ENCODE measurements at regions not wholly inside any gene's neighbourhood (a gene's known extent, or its start where the extent isn't known, plus 50 kb on each side); places are given as distances from the start of the nearest gene placed in this dataset.

GRCh38 chr2:136055929-136056688 lies 61.8 kb downstream of the CXCR4 start:
- Histone ChIP-seq H3K9me1 (ENCODE audit: insufficient read depth, low read length) (no peaks in the 10 kb centered on the region), H4K5ac (ENCODE audit: low read depth, low read length) (no peak overlapping the region), H3K14ac (replicated peaks; ENCODE audit: low read depth, low read length) (no peak overlapping the region), H3K9ac (ENCODE audit: low read depth, low read length) (no peak overlapping the region), H3K4me1 (ENCODE audit: control insufficient read depth, insufficient read depth, low read length) (no peaks in the 10 kb centered on the region), H4K20me1 (ENCODE audit: insufficient read depth, low read length) (no peaks in the 10 kb centered on the region), H2AK9ac (replicated peaks; ENCODE audit: low read depth, low read length, poor library complexity) (no peak overlapping the region), H3K18ac (ENCODE audit: low read depth, low read length) (no peak overlapping the region), H3K4me3 (ENCODE audit: insufficient read depth, low read depth, low read length) (no peak overlapping the region), H2BK20ac (ENCODE audit: low read depth, low read length) (no peak overlapping the region), H2AK5ac (ENCODE audit: low read depth, low read length) (no peak overlapping the region), H3K56ac (ENCODE audit: extremely low read depth, insufficient read depth, low read length) (no peak overlapping the region), H3K36me3 (ENCODE audit: control insufficient read depth, insufficient read depth, low read length) (no peaks in the 10 kb centered on the region), H3K27ac (ENCODE audit: insufficient read depth, low read length) (no peak overlapping the region), H2BK15ac (ENCODE audit: low read depth, low read length) (no peak overlapping the region), H4K91ac (ENCODE audit: insufficient read depth, low read depth, low read length) (no peak overlapping the region), H3K4ac (ENCODE audit: low read depth, low read length) (no peak overlapping the region), H4K8ac (ENCODE audit: low read depth in 2 of 2, low read length in 2 of 2) (no peak overlapping the region), H2AFZ (replicated peaks; ENCODE audit: low read length, poor library complexity) (no peak overlapping the region), H3K79me1 (ENCODE audit: low read depth in 1 of 2, low read length in 2 of 2) (no peaks in the 10 kb centered on the region), H3K27me3 (ENCODE audit: control insufficient read depth, insufficient read depth, low read length) (no peaks in the 10 kb centered on the region), H2BK5ac (ENCODE audit: low read depth, low read length, poor library complexity, severe bottlenecking) (no peak overlapping the region), H3K23ac (ENCODE audit: low read depth, low read length) (no peak overlapping the region), H2BK120ac (ENCODE audit: low read depth, low read length) (no peak overlapping the region), H3K9me3 (ENCODE audit: control insufficient read depth, insufficient read depth, low read length) (no peaks in the 10 kb centered on the region), H3K4me2 (ENCODE audit: low read depth, low read length) (no peak overlapping the region)
- POLR2A ChIA-PET (ENCODE audit: unreplicated experiment): interaction anchor here (0.6 kb wide), 1 partner anchor 230 kb away, joined by 3 read pairs; no protein-coding TSS in a partner anchor
- WGBS, 2 experiments (ENCODE audit: extremely low coverage in 2 of 2, insufficient read length in 1 of 2): 20% methylated on average over 1 of the region's 6 CpGs; no CpG with 5 or more reads in 1 of the 2 experiments
- dilution Hi-C loops (cut with HindIII; ENCODE audit: low sequenced_read_pairs, unreplicated experiment): no loop called here
- no peak for DNase-seq
- in situ Hi-C loops (cut with MboI; ENCODE audit: low sequenced_read_pairs): no loop called here
- CTCF ChIA-PET: interaction anchor here (0.6 kb wide), 1 partner anchor 53 kb away, joined by 3 read pairs; no protein-coding TSS in a partner anchor
- TF ChIP-seq MAZ (IDR thresholded peaks at IDR 0.05; ENCODE audit: borderline replicate concordance, low read depth, low read length) (no peak), CTCF (conservative IDR thresholded peaks at IDR 0.05; ENCODE audit: low read depth, low read length) (no peak), BHLHE40 (IDR thresholded peaks at IDR 0.05; ENCODE audit: low read depth, low read length) (no peak), MAFK (IDR thresholded peaks at IDR 0.05; ENCODE audit: low read depth, low read length) (no peak), SMC3 (IDR thresholded peaks at IDR 0.05; ENCODE audit: low read depth, low read length) (no peak), POLR2A (IDR thresholded peaks at IDR 0.05; ENCODE audit: low read depth, low read length) (no peak), USF2 (IDR thresholded peaks at IDR 0.05; ENCODE audit: low read depth, low read length) (no peak), ELK1 (IDR thresholded peaks at IDR 0.05; ENCODE audit: borderline replicate concordance, low read depth, low read length) (no peak)
- ATAC-seq (ENCODE audit: low read depth): no peak
- BruUV-seq (replicated peaks): no TSS peak
- intact Hi-C loops (cut with micrococcal nuclease): no loop called here

Measured in IMR-90 (cell line).